HL-60 (cell line): ENCODE measurements at regions not wholly inside any gene's neighbourhood (a gene's known extent, or its start where the extent isn't known, plus 50 kb on each side); places are given as distances from the start of the nearest gene placed in this dataset.
A peak's percentile ranks its signal among the peaks of the same experiment; 100 is the strongest.

Experiments
- DNase-seq, 2 experiments: peaks; one replicate each; pipeline ENCODE4 v3.0.0-alpha.2; 2010 to 2020; ENCODE audit warnings: low read depth in 1 of 2, low spot score in 1 of 2
- H3K27ac ChIP-seq: fragments of 250-450 bp; sonication (Bioruptor Pico); replicated peaks from 2 replicates; pipeline ENCODE4 v1.5.1; 2020; ENCODE audit warnings: mild to moderate bottlenecking, moderate library complexity
- H3K27me3 ChIP-seq: fragments of 250-450 bp; sonication (Bioruptor Pico); 2 replicates; pipeline ENCODE4 v1.5.1; 2021; ENCODE audit warnings: mild to moderate bottlenecking, moderate library complexity; ENCODE audit not compliant: insufficient read depth, poor library complexity, severe bottlenecking
- H3K4me3 ChIP-seq: replicated peaks from 2 replicates; pipeline ENCODE4 v1.5.1; 2011; ENCODE audit warnings: mild to moderate bottlenecking, control low read depth, low read length; ENCODE audit not compliant: insufficient read depth
- GABPA ChIP-seq: IDR thresholded peaks from 2 replicates; pipeline ENCODE4 v1.6.1; 2012; ENCODE audit warnings: low read depth
- POLR2AphosphoS5 ChIP-seq: IDR thresholded peaks from 2 replicates; pipeline ENCODE4 v1.6.1; 2012; ENCODE audit warnings: low read depth
- SPI1 ChIP-seq: IDR thresholded peaks from 2 replicates; pipeline ENCODE4 v1.6.1; 2012; ENCODE audit warnings: low read depth, mild to moderate bottlenecking, borderline replicate concordance
- TF ChIP-seq, protein P1 (sequence below): IDR thresholded peaks from 2 replicates; pipeline ENCODE4 v1.6.1; 2012; ENCODE audit warnings: low read depth; ENCODE audit not compliant: insufficient replicate concordance
- TF ChIP-seq, protein P2 (sequence below): IDR thresholded peaks from one replicate; pipeline ENCODE4 v1.5.1; 2011; ENCODE audit warnings: low read length, control low read depth, inconsistent platforms; ENCODE audit not compliant: insufficient read depth

GRCh38 chr9:16266648-16267276 lies 603.7 kb downstream of the BNC2 start:
- H3K27me3 ChIP-seq, result no peaks in the 10 kb centered on the region
- DNase-seq, result no peak
- H3K27ac ChIP-seq, result no peak overlapping the region
- no peak for TF ChIP-seq GABPA
- TF ChIP-seq, protein P1, sequence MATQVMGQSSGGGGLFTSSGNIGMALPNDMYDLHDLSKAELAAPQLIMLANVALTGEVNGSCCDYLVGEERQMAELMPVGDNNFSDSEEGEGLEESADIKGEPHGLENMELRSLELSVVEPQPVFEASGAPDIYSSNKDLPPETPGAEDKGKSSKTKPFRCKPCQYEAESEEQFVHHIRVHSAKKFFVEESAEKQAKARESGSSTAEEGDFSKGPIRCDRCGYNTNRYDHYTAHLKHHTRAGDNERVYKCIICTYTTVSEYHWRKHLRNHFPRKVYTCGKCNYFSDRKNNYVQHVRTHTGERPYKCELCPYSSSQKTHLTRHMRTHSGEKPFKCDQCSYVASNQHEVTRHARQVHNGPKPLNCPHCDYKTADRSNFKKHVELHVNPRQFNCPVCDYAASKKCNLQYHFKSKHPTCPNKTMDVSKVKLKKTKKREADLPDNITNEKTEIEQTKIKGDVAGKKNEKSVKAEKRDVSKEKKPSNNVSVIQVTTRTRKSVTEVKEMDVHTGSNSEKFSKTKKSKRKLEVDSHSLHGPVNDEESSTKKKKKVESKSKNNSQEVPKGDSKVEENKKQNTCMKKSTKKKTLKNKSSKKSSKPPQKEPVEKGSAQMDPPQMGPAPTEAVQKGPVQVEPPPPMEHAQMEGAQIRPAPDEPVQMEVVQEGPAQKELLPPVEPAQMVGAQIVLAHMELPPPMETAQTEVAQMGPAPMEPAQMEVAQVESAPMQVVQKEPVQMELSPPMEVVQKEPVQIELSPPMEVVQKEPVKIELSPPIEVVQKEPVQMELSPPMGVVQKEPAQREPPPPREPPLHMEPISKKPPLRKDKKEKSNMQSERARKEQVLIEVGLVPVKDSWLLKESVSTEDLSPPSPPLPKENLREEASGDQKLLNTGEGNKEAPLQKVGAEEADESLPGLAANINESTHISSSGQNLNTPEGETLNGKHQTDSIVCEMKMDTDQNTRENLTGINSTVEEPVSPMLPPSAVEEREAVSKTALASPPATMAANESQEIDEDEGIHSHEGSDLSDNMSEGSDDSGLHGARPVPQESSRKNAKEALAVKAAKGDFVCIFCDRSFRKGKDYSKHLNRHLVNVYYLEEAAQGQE, result no peak
- TF ChIP-seq, protein P2, sequence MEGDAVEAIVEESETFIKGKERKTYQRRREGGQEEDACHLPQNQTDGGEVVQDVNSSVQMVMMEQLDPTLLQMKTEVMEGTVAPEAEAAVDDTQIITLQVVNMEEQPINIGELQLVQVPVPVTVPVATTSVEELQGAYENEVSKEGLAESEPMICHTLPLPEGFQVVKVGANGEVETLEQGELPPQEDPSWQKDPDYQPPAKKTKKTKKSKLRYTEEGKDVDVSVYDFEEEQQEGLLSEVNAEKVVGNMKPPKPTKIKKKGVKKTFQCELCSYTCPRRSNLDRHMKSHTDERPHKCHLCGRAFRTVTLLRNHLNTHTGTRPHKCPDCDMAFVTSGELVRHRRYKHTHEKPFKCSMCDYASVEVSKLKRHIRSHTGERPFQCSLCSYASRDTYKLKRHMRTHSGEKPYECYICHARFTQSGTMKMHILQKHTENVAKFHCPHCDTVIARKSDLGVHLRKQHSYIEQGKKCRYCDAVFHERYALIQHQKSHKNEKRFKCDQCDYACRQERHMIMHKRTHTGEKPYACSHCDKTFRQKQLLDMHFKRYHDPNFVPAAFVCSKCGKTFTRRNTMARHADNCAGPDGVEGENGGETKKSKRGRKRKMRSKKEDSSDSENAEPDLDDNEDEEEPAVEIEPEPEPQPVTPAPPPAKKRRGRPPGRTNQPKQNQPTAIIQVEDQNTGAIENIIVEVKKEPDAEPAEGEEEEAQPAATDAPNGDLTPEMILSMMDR, result peak; percentile 22
- no peak overlapping the region for H3K4me3 ChIP-seq

DNA sequence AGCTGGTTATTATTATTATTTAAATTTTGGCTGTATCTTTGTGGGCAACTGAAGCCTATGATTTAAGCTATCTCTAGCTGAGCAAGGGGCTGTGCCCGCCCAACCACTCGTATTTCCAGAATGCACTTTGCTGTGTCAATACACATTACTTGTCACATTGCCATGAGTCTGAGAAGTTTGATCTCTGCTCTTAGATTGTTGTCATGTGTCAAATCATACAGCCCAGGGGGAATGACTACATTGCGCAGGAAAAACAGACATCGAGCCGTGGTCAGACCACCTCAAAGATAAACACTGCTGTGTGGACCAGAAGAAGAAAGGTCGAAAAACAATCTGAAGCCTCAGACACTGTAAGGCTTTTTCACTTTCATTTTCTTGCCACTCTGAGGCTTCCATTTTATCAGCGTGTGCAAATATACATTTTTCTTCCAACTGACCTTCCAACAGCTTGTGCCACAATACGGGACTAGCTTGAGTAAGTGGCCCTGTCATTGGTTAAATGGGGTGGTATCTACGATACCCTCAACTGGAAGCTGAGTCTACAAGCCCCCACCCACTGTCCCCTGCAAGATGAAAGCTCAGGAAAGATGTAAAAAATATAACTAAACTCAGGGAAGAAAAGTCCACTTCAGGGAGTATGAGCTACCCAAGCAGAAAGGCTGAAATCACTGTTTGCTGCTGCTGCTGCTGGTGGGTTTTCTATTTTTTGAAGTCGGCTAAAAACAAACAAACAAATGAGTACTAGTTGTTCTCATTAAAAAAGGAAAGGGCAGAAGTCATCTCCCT lies 603.0 kb downstream of the BNC2 start:
- H3K27me3 ChIP-seq, result no peaks in the 10 kb centered on the region
- TF ChIP-seq GABPA (no peak), SPI1 (no peak), POLR2AphosphoS5 (no peak)
- TF ChIP-seq, protein P2, result no peak
- TF ChIP-seq, protein P1, result no peak
- H3K27ac ChIP-seq, result no peak overlapping the region
- DNase-seq, result no peak
- no peak overlapping the region for H3K4me3 ChIP-seq

DNA sequence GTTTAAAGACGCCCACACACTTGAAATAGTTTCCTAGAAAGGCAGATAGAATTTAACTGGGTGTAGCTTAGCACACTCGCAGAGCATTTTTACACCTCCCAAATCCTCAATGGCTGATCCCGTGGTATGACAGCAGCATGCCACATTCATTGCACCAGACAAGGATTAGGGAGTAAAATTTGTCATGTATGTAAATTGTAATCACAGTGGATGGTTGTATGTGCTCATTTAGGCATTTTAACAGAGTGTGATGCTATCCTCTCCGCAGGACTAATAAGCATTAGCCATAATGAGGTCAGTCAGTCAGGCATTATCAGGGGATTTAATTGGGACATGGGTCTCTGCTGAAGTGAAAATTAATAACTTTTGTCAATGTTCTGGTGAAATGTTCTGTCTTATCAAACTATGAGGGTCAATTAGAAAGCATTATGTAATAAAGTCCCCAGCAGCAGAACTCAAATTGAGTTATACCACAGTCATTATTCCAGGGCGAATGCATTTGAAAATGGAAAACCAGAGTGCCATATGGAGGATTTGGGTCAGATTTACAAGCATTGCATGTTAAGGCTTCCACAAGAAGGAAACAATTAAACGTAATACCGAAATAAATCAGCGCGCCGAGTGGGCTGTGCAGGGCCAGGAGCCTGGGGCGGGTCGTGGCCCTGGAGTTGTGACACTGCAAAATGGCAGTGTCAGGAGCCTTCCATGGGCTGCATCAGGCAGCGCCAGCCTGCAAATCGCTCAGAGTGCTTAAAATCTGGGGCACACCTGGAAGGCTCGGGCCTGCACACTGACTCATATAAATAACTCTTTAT lies 602.2 kb downstream of the BNC2 start:
- Histone ChIP-seq H3K4me3 (no peak overlapping the region), H3K27ac (no peak overlapping the region), H3K27me3 (no peaks in the 10 kb centered on the region)
- TF ChIP-seq, protein P2, result no peak
- no peak for TF ChIP-seq SPI1
- TF ChIP-seq POLR2AphosphoS5, result no peak
- TF ChIP-seq GABPA, result no peak
- TF ChIP-seq, protein P1, result no peak
- no peak for DNase-seq
